Endothelial cell (in vitro differentiated cells): ENCODE measurements at regions not wholly inside any gene's neighbourhood (a gene's known extent, or its start where the extent isn't known, plus 50 kb on each side); places are given as distances from the start of the nearest gene placed in this dataset.
"Not testable (repeated sequence)": the region's sequence is repeated elsewhere in the genome, so short reads cannot be mapped to it uniquely, and the experiment has no call there.

Experiments
- DNase-seq: peaks from one replicate; pipeline ENCODE4 v3.0.0; 2021; ENCODE audit warnings: low spot score
- H3K27ac Mint-ChIP-seq: one replicate; pipeline ENCODE4 v1.8.0; 2021; ENCODE audit warnings: mixed read lengths, inconsistent platforms; ENCODE audit not compliant: unreplicated experiment
- H3K27me3 Mint-ChIP-seq: one replicate; pipeline ENCODE4 v1.8.0; 2021; ENCODE audit warnings: mild to moderate bottlenecking, moderate library complexity, mixed read lengths, inconsistent platforms; ENCODE audit not compliant: unreplicated experiment
- H3K36me3 Mint-ChIP-seq: one replicate; pipeline ENCODE4 v1.8.0; 2021; ENCODE audit warnings: mild to moderate bottlenecking, low read depth, mixed read lengths, inconsistent platforms; ENCODE audit not compliant: unreplicated experiment
- H3K4me1 Mint-ChIP-seq: one replicate; pipeline ENCODE4 v1.8.0; 2021; ENCODE audit warnings: mild to moderate bottlenecking, mixed read lengths, inconsistent platforms; ENCODE audit not compliant: unreplicated experiment
- H3K4me3 Mint-ChIP-seq: one replicate; pipeline ENCODE4 v1.8.0; 2021; ENCODE audit warnings: mild to moderate bottlenecking, mixed read lengths, inconsistent platforms; ENCODE audit not compliant: unreplicated experiment
- H3K9me3 Mint-ChIP-seq: one replicate; pipeline ENCODE4 v1.8.0; 2021; ENCODE audit warnings: mixed read lengths, inconsistent platforms; ENCODE audit not compliant: unreplicated experiment
- TF ChIP-seq, protein P1 (sequence below): fragments of 200-600 bp; sonication (generic); IDR thresholded peaks from one replicate; pipeline ENCODE4 v1.5.0; 2021; ENCODE audit warnings: antibody characterized with exemption; ENCODE audit not compliant: unreplicated experiment

- H3K36me3 Mint-ChIP-seq: no peaks in the 10 kb centered on the region
- H3K27ac Mint-ChIP-seq: no peak overlapping the region
- no peaks in the 10 kb centered on the region for H3K4me1 Mint-ChIP-seq
- H3K9me3 Mint-ChIP-seq: no peaks in the 10 kb centered on the region
- TF ChIP-seq, protein P1, sequence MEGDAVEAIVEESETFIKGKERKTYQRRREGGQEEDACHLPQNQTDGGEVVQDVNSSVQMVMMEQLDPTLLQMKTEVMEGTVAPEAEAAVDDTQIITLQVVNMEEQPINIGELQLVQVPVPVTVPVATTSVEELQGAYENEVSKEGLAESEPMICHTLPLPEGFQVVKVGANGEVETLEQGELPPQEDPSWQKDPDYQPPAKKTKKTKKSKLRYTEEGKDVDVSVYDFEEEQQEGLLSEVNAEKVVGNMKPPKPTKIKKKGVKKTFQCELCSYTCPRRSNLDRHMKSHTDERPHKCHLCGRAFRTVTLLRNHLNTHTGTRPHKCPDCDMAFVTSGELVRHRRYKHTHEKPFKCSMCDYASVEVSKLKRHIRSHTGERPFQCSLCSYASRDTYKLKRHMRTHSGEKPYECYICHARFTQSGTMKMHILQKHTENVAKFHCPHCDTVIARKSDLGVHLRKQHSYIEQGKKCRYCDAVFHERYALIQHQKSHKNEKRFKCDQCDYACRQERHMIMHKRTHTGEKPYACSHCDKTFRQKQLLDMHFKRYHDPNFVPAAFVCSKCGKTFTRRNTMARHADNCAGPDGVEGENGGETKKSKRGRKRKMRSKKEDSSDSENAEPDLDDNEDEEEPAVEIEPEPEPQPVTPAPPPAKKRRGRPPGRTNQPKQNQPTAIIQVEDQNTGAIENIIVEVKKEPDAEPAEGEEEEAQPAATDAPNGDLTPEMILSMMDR: no peak
- H3K4me3 Mint-ChIP-seq: no peak overlapping the region
- H3K27me3 Mint-ChIP-seq: no peaks in the 10 kb centered on the region
- DNase-seq: no peak
Measured at GRCh38 chr16:60648290-60648689, 1387.9 kb downstream of the CDH8 start.

- H3K4me3 Mint-ChIP-seq, H3K27ac Mint-ChIP-seq, H3K9me3 Mint-ChIP-seq, H3K4me1 Mint-ChIP-seq, DNase-seq, H3K36me3 Mint-ChIP-seq, H3K27me3 Mint-ChIP-seq: not testable (repeated sequence)
Measured at GRCh38 chr16:60647388-60647787, 1388.8 kb downstream of the CDH8 start.

DNA sequence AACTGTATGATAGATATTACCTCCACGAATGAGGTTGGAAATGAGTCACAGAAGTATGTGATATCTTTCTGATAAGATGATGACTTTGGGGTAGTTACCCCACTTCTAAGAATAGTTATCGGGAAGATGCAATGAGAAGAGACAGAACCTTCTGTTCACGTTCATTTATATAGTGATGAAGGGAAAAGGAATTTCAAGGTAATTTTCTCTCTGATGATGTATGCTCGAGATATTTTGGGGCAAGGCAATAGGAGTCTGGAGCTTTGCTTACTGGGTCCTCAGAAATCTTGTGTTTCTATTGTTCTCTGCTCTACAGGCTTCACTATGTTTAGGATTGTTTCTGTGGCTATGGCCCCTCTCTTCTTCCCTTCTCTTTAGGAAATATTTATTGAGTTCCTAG is 1389.6 kb downstream of the CDH8 start:
- TF ChIP-seq, protein P1: no peak
- H3K27me3 Mint-ChIP-seq: no peaks in the 10 kb centered on the region
- H3K4me3 Mint-ChIP-seq: no peak overlapping the region
- H3K4me1 Mint-ChIP-seq: no peaks in the 10 kb centered on the region
- no peaks in the 10 kb centered on the region for H3K9me3 Mint-ChIP-seq
- H3K36me3 Mint-ChIP-seq: no peaks in the 10 kb centered on the region
- no peak overlapping the region for H3K27ac Mint-ChIP-seq
- DNase-seq: no peak

DNA sequence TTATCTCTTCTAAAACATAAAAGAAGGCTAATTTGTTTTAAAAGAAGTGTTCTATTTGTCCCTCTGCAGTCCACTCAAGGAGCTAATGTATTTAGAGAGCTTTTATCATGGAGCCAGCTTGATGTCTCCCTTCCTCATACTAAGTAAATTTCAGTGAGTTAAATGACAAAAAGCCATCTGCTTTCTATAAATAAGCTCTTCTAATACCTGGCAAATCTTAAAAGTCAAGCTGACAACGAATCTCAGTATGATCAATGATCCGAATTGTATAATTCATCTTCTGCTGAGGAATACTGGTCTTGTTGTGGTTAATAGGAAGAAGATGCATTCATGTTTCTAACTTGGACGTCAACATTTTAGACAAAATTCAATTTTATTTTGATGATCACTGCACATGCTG is 1390.7 kb downstream of the CDH8 start:
- TF ChIP-seq, protein P1: no peak
- Mint-ChIP-seq H3K9me3 (no peaks in the 10 kb centered on the region), H3K4me3 (no peak overlapping the region), H3K27me3 (no peaks in the 10 kb centered on the region), H3K27ac (no peak overlapping the region), H3K4me1 (no peaks in the 10 kb centered on the region), H3K36me3 (no peaks in the 10 kb centered on the region)
- no peak for DNase-seq

GRCh38 chr16:60642956-60643355 is 1393.3 kb downstream of the CDH8 start:
- Mint-ChIP-seq H3K4me3 (no peak overlapping the region), H3K4me1 (no peaks in the 10 kb centered on the region), H3K27ac (no peak overlapping the region), H3K9me3 (no peaks in the 10 kb centered on the region), H3K27me3 (no peaks in the 10 kb centered on the region), H3K36me3 (no peaks in the 10 kb centered on the region)
- TF ChIP-seq, protein P1: no peak
- no peak for DNase-seq
